ENCODE measurements at regions not wholly inside any gene's neighbourhood (a gene's known extent, or its start where the extent isn't known, plus 50 kb on each side); places are given as distances from the start of the nearest gene placed in this dataset.

- dilution Hi-C loops (cut with HindIII; ENCODE audit: low sequenced_read_pairs, unreplicated experiment): no loop called here
- no peaks in the 10 kb centered on the region for H3K27me3 ChIP-seq (ENCODE audit: control insufficient read depth, insufficient read depth, low read length)
- 59% methylated on average over 8 of the region's 26 CpGs; no CpG with 5 or more reads in 1 of the 2 experiments for WGBS, 2 experiments (ENCODE audit: extremely low coverage in 2 of 2, insufficient read length in 1 of 2)
- no peak overlapping the region for H2AK5ac ChIP-seq (ENCODE audit: low read depth, low read length)
- H3K79me1 ChIP-seq (ENCODE audit: low read depth in 1 of 2, low read length in 2 of 2): no peaks in the 10 kb centered on the region
- ChIA-PET POLR2A (ENCODE audit: unreplicated experiment) (no interaction called here), CTCF (no interaction called here)
- H2AK9ac ChIP-seq (replicated peaks; ENCODE audit: low read depth, low read length, poor library complexity): no peak overlapping the region
- no peak overlapping the region for H4K91ac ChIP-seq (ENCODE audit: insufficient read depth, low read depth, low read length)
- H3K56ac ChIP-seq (ENCODE audit: extremely low read depth, insufficient read depth, low read length): no peak overlapping the region
- intact Hi-C loops (cut with micrococcal nuclease): no loop called here
- in situ Hi-C loops (cut with MboI; ENCODE audit: low sequenced_read_pairs): loop anchor here (10.0 kb wide), 1 partner anchor 222 kb away; no protein-coding TSS in a partner anchor
- no peaks in the 10 kb centered on the region for H3K9me1 ChIP-seq (ENCODE audit: insufficient read depth, low read length)
- H2BK15ac ChIP-seq (ENCODE audit: low read depth, low read length): no peak overlapping the region
- H2BK20ac ChIP-seq (ENCODE audit: low read depth, low read length): no peak overlapping the region
- H3K4me1 ChIP-seq (ENCODE audit: control insufficient read depth, insufficient read depth, low read length): peaks cover 4% of the 10 kb centered on the region; the same call in 1 of the 2 replicates
- ATAC-seq (ENCODE audit: low read depth): no peak
- no peak overlapping the region for H3K4me2 ChIP-seq (ENCODE audit: low read depth, low read length)
- no peak overlapping the region for H2BK120ac ChIP-seq (ENCODE audit: low read depth, low read length)
- no peak overlapping the region for H4K5ac ChIP-seq (ENCODE audit: low read depth, low read length)
- no peak overlapping the region for H3K14ac ChIP-seq (replicated peaks; ENCODE audit: low read depth, low read length)
- H3K36me3 ChIP-seq (ENCODE audit: control insufficient read depth, insufficient read depth, low read length): no peaks in the 10 kb centered on the region
- no peak overlapping the region for H3K18ac ChIP-seq (ENCODE audit: low read depth, low read length)
- H4K20me1 ChIP-seq (ENCODE audit: insufficient read depth, low read length): no peaks in the 10 kb centered on the region
- H2BK5ac ChIP-seq (ENCODE audit: low read depth, low read length, poor library complexity, severe bottlenecking): no peak overlapping the region
- no peak overlapping the region for H3K23ac ChIP-seq (ENCODE audit: low read depth, low read length)
- no peak overlapping the region for H3K4me3 ChIP-seq (ENCODE audit: insufficient read depth, low read depth, low read length)
- DNase-seq: no peak
- no peak overlapping the region for H2AFZ ChIP-seq (replicated peaks; ENCODE audit: low read length, poor library complexity)
- H3K9ac ChIP-seq (ENCODE audit: low read depth, low read length): no peak overlapping the region
- H4K8ac ChIP-seq (ENCODE audit: low read depth in 2 of 2, low read length in 2 of 2): no peak overlapping the region
- H3K9me3 ChIP-seq (ENCODE audit: control insufficient read depth, insufficient read depth, low read length): no peaks in the 10 kb centered on the region
- H3K27ac ChIP-seq (ENCODE audit: insufficient read depth, low read length): no peak overlapping the region
- TF ChIP-seq POLR2A (IDR thresholded peaks at IDR 0.05; ENCODE audit: low read depth, low read length) (no peak), RAD21 (IDR thresholded peaks at IDR 0.05; ENCODE audit: low read length) (no peak), RFX5 (IDR thresholded peaks at IDR 0.05; ENCODE audit: low read depth, low read length) (no peak), CTCF (conservative IDR thresholded peaks at IDR 0.05; ENCODE audit: low read depth, low read length) (no peak)
- H3K4ac ChIP-seq (ENCODE audit: low read depth, low read length): no peak overlapping the region
- no TSS peak for BruUV-seq (replicated peaks)
Observed at GRCh38 chr22:23397008-23397612, 183.0 kb downstream of the IGLL1 start.

Measured in IMR-90 (cell line).